ENCODE measurements at regions not wholly inside any gene's neighbourhood (a gene's known extent, or its start where the extent isn't known, plus 50 kb on each side); places are given as distances from the start of the nearest gene placed in this dataset.

DNA sequence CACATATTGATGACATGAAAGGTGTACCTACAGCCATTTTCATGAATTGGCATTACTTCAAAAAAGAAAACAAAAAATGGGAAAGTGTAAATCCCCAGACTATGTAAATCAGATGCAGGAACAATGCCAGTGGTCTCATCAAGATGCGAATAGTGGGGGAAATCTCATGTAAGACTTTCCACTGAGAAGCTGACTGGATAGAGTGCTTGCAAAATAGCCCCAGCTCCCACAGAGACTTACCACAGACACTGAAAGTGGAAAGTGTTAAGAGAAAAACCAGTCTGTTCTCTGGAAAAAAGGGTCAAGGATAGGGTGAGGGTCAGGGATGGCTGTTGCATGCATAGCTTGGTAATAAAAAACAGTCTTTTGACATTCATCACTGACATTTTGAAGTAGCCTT is 73.2 kb upstream of the ARMCX2 start:
- H3K27ac ChIP-seq: no peak overlapping the region

DNA sequence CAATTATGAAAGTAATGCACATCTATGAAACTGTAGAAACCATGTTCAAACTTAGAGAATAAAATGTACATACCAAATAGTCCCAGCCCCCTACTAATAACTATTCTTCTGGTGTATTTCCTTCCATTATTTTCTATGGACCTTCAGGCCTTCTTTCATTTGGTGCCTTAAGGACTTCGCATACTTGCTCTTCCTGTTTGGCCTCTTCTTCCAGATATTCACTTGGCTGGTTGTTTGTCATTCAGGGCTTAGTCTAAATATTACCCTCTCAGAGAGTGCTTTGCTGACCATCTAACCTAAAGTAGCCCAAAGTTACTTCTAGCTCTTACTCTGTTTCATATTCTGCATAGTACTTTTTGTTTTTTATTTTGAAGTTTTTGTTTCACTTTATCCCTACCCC is 70.3 kb upstream of the ARMCX2 start:
- H3K4me3 ChIP-seq: no peak overlapping the region
- no peak for DNase-seq
- TF ChIP-seq, protein P1, sequence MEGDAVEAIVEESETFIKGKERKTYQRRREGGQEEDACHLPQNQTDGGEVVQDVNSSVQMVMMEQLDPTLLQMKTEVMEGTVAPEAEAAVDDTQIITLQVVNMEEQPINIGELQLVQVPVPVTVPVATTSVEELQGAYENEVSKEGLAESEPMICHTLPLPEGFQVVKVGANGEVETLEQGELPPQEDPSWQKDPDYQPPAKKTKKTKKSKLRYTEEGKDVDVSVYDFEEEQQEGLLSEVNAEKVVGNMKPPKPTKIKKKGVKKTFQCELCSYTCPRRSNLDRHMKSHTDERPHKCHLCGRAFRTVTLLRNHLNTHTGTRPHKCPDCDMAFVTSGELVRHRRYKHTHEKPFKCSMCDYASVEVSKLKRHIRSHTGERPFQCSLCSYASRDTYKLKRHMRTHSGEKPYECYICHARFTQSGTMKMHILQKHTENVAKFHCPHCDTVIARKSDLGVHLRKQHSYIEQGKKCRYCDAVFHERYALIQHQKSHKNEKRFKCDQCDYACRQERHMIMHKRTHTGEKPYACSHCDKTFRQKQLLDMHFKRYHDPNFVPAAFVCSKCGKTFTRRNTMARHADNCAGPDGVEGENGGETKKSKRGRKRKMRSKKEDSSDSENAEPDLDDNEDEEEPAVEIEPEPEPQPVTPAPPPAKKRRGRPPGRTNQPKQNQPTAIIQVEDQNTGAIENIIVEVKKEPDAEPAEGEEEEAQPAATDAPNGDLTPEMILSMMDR (IDR thresholded peaks at IDR 0.05): no peak
- no peak for TF ChIP-seq POLR2A (IDR thresholded peaks at IDR 0.05)

More for the DNA sequence above, 73.2 kb upstream of the ARMCX2 start:
- H3K4me3 ChIP-seq: no peak overlapping the region
- H3K4me1 ChIP-seq: no peaks in the 10 kb centered on the region
- H3K36me3 ChIP-seq: no peaks in the 10 kb centered on the region
- TF ChIP-seq, protein P1 (IDR thresholded peaks at IDR 0.05): no peak
- no peak for TF ChIP-seq POLR2A (IDR thresholded peaks at IDR 0.05)
- DNase-seq: no peak
- H3K27me3 ChIP-seq: no peaks in the 10 kb centered on the region
- H3K9me3 ChIP-seq: no peaks in the 10 kb centered on the region

More for the DNA sequence above, 70.3 kb upstream of the ARMCX2 start:
- no peaks in the 10 kb centered on the region for H3K36me3 ChIP-seq
- no peak overlapping the region for H3K27ac ChIP-seq
- no peaks in the 10 kb centered on the region for H3K4me1 ChIP-seq
- no peaks in the 10 kb centered on the region for H3K9me3 ChIP-seq
- no peaks in the 10 kb centered on the region for H3K27me3 ChIP-seq
